ENCODE measurements at regions not wholly inside any gene's neighbourhood (a gene's known extent, or its start where the extent isn't known, plus 50 kb on each side); places are given as distances from the start of the nearest gene placed in this dataset.

GRCh38 chr12:24759155-24759554 lies 189.7 kb downstream of the BCAT1 start:
- Histone ChIP-seq H3K36me3 (ENCODE audit: control insufficient read depth, insufficient read depth, low read length) (no peaks in the 10 kb centered on the region), H3K9ac (ENCODE audit: low read depth, low read length) (no peak overlapping the region), H3K27me3 (ENCODE audit: control insufficient read depth, insufficient read depth, low read length) (no peaks in the 10 kb centered on the region), H3K4me1 (ENCODE audit: control insufficient read depth, insufficient read depth, low read length) (peaks cover 24% of the 10 kb centered on the region), H3K4me3 (ENCODE audit: low read depth, low read length) (no peak overlapping the region), H3K9me3 (ENCODE audit: control insufficient read depth, insufficient read depth, low read length) (no peaks in the 10 kb centered on the region), H3K27ac (ENCODE audit: low read depth, low read length) (no peak overlapping the region)

GRCh38 chr12:24756479-24757024 lies 192.3 kb downstream of the BCAT1 start:
- H3K27ac ChIP-seq (ENCODE audit: low read depth, low read length): no peak overlapping the region
- no peak overlapping the region for H3K9ac ChIP-seq (ENCODE audit: low read depth, low read length)
- no peaks in the 10 kb centered on the region for H3K9me3 ChIP-seq (ENCODE audit: control insufficient read depth, insufficient read depth, low read length)
- no peaks in the 10 kb centered on the region for H3K36me3 ChIP-seq (ENCODE audit: control insufficient read depth, insufficient read depth, low read length)
- H3K27me3 ChIP-seq (ENCODE audit: control insufficient read depth, insufficient read depth, low read length): no peaks in the 10 kb centered on the region
- H3K4me3 ChIP-seq (ENCODE audit: low read depth, low read length): no peak overlapping the region
- peaks cover 24% of the 10 kb centered on the region for H3K4me1 ChIP-seq (ENCODE audit: control insufficient read depth, insufficient read depth, low read length)

DNA sequence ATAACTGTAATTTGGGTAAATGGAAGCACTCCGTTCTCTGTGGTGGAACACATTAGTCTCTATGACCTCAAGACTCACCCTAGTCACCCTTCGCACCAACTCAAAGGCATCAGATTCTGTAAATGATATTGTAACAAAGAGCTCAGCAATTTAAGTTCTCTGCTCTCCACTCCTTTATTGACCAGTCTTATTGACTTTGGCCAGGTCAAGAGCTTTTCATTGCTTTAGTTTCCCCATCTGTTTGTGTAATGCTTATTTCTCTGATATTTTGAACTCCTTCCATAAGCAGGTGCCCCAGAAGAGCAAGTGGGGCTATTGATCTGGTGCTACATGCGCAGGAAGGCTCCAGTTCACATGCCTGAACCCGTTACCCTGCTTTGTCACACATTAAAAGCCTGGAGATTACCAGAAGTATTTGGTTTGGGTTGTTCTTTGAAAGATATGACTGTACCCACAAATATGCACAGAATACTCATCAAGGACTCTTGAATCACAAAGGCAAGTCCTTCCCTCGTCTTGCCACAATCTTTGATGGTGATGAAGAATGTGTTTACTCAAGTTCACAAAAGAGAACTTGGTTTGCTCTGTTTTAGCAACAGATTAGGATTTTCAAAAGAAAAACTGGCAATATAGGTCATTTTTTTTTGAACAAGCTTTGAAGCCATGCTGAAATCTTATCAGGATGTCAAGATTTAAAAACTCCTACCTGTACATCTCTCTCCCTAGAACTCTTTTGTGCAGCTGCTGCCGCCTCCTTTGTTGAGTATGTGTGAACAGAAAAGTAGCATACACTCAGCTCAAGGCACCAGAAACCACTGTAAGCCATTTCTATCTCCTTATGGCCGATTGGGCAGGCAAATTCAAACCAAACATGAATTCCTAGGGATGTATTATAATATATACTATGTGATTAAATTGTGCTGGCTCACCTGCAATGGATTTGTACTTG lies 193.9 kb downstream of the BCAT1 start:
- Histone ChIP-seq H3K36me3 (ENCODE audit: control insufficient read depth, insufficient read depth, low read length) (no peaks in the 10 kb centered on the region), H3K9me3 (ENCODE audit: control insufficient read depth, insufficient read depth, low read length) (no peaks in the 10 kb centered on the region), H3K4me1 (ENCODE audit: control insufficient read depth, insufficient read depth, low read length) (peaks cover 15% of the 10 kb centered on the region; the same call in 1 of the 2 replicates), H3K9ac (ENCODE audit: low read depth, low read length) (no peak overlapping the region), H3K27me3 (ENCODE audit: control insufficient read depth, insufficient read depth, low read length) (no peaks in the 10 kb centered on the region), H3K4me3 (ENCODE audit: low read depth, low read length) (no peak overlapping the region), H3K27ac (ENCODE audit: low read depth, low read length) (no peak overlapping the region)

- Histone ChIP-seq H3K4me1 (ENCODE audit: control insufficient read depth, insufficient read depth, low read length) (peaks cover 30% of the 10 kb centered on the region), H3K27me3 (ENCODE audit: control insufficient read depth, insufficient read depth, low read length) (no peaks in the 10 kb centered on the region), H3K27ac (ENCODE audit: low read depth, low read length) (no peak overlapping the region), H3K9me3 (ENCODE audit: control insufficient read depth, insufficient read depth, low read length) (no peaks in the 10 kb centered on the region), H3K9ac (ENCODE audit: low read depth, low read length) (no peak overlapping the region), H3K36me3 (ENCODE audit: control insufficient read depth, insufficient read depth, low read length) (no peaks in the 10 kb centered on the region), H3K4me3 (ENCODE audit: low read depth, low read length) (no peak overlapping the region)
Measured at GRCh38 chr12:24752763-24753462, 196.0 kb downstream of the BCAT1 start.

DNA sequence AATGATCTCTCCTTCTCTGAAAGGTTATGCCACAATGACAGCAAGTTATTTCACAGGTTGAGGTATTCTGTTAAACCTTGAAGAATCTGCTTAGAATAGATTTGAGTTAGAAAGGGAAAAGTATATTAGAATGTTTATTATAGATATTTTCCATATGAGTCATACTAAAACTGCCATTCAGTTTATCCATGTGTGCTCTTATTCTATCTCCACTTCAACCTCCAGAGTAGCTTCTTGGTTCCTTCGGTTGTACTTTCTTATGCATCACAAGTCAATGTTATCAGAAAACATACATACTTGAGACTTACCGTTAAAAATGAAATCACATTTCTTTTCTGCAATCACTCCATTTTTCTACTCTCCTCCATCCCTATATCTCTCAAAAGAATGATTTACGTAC lies 197.7 kb downstream of the BCAT1 start:
- no peak overlapping the region for H3K4me3 ChIP-seq (ENCODE audit: low read depth, low read length)
- peaks cover 36% of the 10 kb centered on the region for H3K4me1 ChIP-seq (ENCODE audit: control insufficient read depth, insufficient read depth, low read length)
- no peaks in the 10 kb centered on the region for H3K27me3 ChIP-seq (ENCODE audit: control insufficient read depth, insufficient read depth, low read length)
- H3K36me3 ChIP-seq (ENCODE audit: control insufficient read depth, insufficient read depth, low read length): no peaks in the 10 kb centered on the region
- H3K9me3 ChIP-seq (ENCODE audit: control insufficient read depth, insufficient read depth, low read length): no peaks in the 10 kb centered on the region
- H3K9ac ChIP-seq (ENCODE audit: low read depth, low read length): no peak overlapping the region
- H3K27ac ChIP-seq (ENCODE audit: low read depth, low read length): no peak overlapping the region

- Histone ChIP-seq H3K9me3 (ENCODE audit: control insufficient read depth, insufficient read depth, low read length) (no peaks in the 10 kb centered on the region), H3K27ac (ENCODE audit: low read depth, low read length) (no peak overlapping the region), H3K4me3 (ENCODE audit: low read depth, low read length) (no peak overlapping the region), H3K9ac (ENCODE audit: low read depth, low read length) (no peak overlapping the region), H3K27me3 (ENCODE audit: control insufficient read depth, insufficient read depth, low read length) (no peaks in the 10 kb centered on the region), H3K4me1 (ENCODE audit: control insufficient read depth, insufficient read depth, low read length) (peaks cover 35% of the 10 kb centered on the region), H3K36me3 (ENCODE audit: control insufficient read depth, insufficient read depth, low read length) (no peaks in the 10 kb centered on the region)
Measured at GRCh38 chr12:24750263-24750662, 198.6 kb downstream of the BCAT1 start.

DNA sequence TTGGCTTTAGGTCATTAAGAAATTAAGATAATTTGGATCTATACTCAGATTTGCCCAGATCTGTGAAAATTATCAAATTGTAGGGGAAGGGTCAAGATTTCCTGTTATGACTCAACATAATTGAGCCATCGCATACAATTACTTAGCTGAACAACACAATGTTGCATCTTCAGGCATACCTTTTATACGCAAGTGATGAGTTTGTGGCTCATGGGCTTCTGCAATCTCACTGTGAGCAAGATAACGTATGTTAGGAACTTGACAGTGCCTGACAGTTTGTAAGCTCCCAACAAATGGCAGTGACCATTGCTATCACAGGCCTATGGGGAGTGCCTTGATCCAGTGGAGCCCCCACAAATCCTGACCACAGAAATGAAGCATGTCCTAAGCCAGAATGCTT lies 199.7 kb downstream of the BCAT1 start:
- peaks cover 29% of the 10 kb centered on the region for H3K4me1 ChIP-seq (ENCODE audit: control insufficient read depth, insufficient read depth, low read length)
- H3K36me3 ChIP-seq (ENCODE audit: control insufficient read depth, insufficient read depth, low read length): no peaks in the 10 kb centered on the region
- no peak overlapping the region for H3K27ac ChIP-seq (ENCODE audit: low read depth, low read length)
- no peaks in the 10 kb centered on the region for H3K9me3 ChIP-seq (ENCODE audit: control insufficient read depth, insufficient read depth, low read length)
- no peak overlapping the region for H3K4me3 ChIP-seq (ENCODE audit: low read depth, low read length)
- H3K27me3 ChIP-seq (ENCODE audit: control insufficient read depth, insufficient read depth, low read length): no peaks in the 10 kb centered on the region
- no peak overlapping the region for H3K9ac ChIP-seq (ENCODE audit: low read depth, low read length)

DNA sequence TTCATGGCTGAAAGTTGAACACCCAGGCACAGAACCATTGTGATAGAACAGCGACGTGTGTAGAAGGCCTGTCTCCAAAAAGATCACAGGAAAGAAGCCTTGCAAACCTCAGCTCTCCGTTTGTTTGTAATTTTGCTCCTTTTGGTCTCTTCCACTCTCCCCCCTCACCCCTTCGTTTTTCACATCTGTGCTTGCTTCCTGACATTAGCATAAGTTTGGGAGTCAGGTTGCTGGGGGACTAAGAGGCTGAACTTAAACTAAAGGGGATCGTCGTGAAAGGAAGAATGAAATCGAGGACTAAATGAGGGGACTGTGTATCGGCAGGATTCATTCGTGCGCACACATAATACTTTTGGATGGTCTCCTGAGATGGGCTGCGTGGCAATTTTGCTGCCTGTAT lies 200.6 kb downstream of the BCAT1 start:
- no peak overlapping the region for H3K9ac ChIP-seq (ENCODE audit: low read depth, low read length)
- no peaks in the 10 kb centered on the region for H3K27me3 ChIP-seq (ENCODE audit: control insufficient read depth, insufficient read depth, low read length)
- H3K4me3 ChIP-seq (ENCODE audit: low read depth, low read length): peak overlapping the region; percentile 10; the same call in 1 of the 2 replicates
- H3K27ac ChIP-seq (ENCODE audit: low read depth, low read length): no peak overlapping the region
- H3K9me3 ChIP-seq (ENCODE audit: control insufficient read depth, insufficient read depth, low read length): no peaks in the 10 kb centered on the region
- H3K4me1 ChIP-seq (ENCODE audit: control insufficient read depth, insufficient read depth, low read length): peaks cover 29% of the 10 kb centered on the region
- no peaks in the 10 kb centered on the region for H3K36me3 ChIP-seq (ENCODE audit: control insufficient read depth, insufficient read depth, low read length)

DNA sequence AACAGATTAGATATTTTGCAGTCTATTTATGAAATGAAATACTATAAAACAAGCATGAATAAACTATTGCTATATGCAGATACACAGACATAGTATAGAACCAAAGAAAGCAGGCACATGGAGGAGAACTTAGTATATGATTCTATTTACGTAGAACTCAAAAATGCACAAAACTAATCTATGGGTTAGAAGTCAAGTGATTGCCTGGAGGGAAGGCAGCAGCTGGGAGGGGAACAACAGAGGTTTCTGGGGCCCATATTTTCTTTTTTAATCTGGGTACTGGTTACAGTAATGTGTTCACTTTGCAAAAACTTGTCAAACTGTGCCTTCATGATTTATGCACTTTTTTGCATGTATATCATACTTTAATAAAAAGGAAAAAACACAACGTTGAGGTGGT lies 202.0 kb downstream of the BCAT1 start:
- H3K4me3 ChIP-seq (ENCODE audit: low read depth, low read length): no peak overlapping the region
- H3K27ac ChIP-seq (ENCODE audit: low read depth, low read length): no peak overlapping the region
- H3K27me3 ChIP-seq (ENCODE audit: control insufficient read depth, insufficient read depth, low read length): no peaks in the 10 kb centered on the region
- peaks cover 34% of the 10 kb centered on the region for H3K4me1 ChIP-seq (ENCODE audit: control insufficient read depth, insufficient read depth, low read length)
- H3K36me3 ChIP-seq (ENCODE audit: control insufficient read depth, insufficient read depth, low read length): no peaks in the 10 kb centered on the region
- H3K9ac ChIP-seq (ENCODE audit: low read depth, low read length): no peak overlapping the region
- no peaks in the 10 kb centered on the region for H3K9me3 ChIP-seq (ENCODE audit: control insufficient read depth, insufficient read depth, low read length)

DNA sequence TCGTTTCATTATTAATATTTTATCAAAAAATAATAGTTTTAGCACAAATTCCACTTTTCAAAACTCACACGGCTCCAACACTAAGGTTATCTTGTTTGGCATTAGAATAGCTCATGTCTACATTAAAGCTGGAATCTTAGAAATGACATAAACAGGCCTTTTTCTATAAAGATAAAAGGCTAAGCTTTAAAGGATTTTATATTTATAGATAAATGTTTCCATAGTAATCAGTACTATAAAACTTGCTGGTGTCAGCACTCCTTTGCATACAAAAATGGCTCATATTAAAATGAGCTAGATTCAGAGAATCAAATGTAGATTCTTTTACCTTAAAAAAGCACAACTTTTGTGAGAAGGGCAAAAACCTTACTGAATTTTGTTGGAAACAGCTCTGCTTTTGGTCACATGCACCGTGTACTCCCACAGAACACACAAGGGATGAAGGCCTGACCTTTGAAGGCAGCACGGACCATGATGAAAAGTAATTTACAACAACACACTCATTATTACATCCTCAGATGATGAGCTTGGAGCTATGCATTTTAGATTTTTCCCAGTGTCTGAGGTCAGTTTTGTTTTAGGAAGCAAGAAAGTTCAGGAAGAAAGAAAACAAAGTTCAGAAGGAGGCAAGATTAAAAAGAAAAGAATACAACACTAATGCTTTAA lies 202.8 kb downstream of the BCAT1 start:
- H3K4me3 ChIP-seq (ENCODE audit: low read depth, low read length): no peak overlapping the region
- no peaks in the 10 kb centered on the region for H3K36me3 ChIP-seq (ENCODE audit: control insufficient read depth, insufficient read depth, low read length)
- peaks cover 38% of the 10 kb centered on the region for H3K4me1 ChIP-seq (ENCODE audit: control insufficient read depth, insufficient read depth, low read length)
- H3K27me3 ChIP-seq (ENCODE audit: control insufficient read depth, insufficient read depth, low read length): no peaks in the 10 kb centered on the region
- H3K9ac ChIP-seq (ENCODE audit: low read depth, low read length): no peak overlapping the region
- H3K27ac ChIP-seq (ENCODE audit: low read depth, low read length): no peak overlapping the region
- H3K9me3 ChIP-seq (ENCODE audit: control insufficient read depth, insufficient read depth, low read length): no peaks in the 10 kb centered on the region

Measured in HUES48 (cell line).